NCI-H446 treated with DMSO at 0.1 percent for 48 hours (cell line): ENCODE measurements at regions not wholly inside any gene's neighbourhood (a gene's known extent, or its start where the extent isn't known, plus 50 kb on each side); places are given as distances from the start of the nearest gene placed in this dataset.

Source experiments
- DNase-seq: peaks from one replicate; lab custom pipeline; 2025; lab: John Stamatoyannopoulos, UW

DNA sequence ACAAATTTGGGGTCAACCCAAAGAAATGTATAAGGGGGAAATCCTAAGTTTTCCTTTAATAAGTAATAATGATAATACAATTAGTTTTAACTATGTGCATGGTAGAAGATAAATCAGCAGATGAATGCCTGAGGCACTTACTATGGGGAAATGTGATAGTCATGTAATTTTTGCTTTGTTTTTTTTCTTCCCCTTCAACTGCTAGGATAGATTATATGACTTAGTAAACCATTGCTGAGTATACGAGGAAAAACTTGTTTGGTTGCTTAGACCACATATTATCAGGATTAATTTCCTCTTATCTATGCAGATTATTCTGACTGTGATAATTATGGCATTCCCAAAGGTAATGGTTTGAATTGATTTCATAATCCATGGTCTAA lies 181.1 kb downstream of the TGFB2 start:
- no peak for DNase-seq

GRCh38 chr1:218527737-218528136 lies 182.6 kb downstream of the TGFB2 start:
- no peak for DNase-seq

DNA sequence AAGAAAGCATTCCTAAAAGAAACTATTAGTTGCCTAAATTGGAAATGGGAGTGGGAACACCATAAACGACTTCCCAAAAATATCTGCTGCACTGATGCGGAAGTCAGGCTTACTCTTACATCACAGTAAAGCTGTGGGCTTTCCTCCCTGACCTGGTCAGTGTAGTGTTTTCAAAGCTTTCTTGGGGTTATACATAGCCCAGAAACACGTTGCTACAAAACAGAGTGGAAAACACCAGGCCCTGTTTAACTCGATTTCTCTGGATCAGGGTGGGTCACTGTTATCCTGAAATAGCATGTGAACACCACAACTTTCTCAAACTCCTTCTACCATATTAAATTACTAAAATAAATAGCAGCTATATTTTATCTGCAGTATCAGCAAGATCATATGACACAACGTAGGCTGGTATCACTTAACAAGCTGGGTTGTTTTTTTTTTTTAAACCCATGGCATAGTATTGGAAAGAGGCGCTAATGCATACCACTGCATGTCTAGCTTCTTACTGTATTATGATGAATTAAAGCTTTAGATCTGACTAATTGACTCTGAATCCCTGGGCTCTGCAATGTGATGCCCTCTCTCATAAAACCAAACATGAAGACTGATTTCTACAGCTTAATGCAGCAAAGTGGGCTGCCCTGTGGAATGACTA lies 184.6 kb downstream of the TGFB2 start:
- no peak for DNase-seq

DNA sequence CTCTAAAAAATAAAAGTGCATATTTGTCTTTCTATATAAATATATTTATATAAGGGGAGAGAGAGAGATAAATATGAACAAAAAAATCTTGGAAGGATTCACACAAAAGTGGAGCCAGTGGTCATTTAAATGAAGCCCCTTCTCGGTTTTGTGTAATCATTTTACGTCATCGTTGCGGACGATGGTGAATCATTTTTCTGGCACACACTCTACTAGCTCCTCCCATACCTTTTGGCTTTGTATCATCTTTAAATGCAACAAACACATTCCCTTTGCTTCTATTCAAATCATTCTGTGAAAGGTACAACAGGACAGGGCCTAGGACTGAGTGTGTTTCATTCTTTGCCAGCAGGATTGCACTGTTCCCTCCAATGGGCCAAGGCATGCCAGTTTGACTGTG lies 186.8 kb downstream of the TGFB2 start:
- no peak for DNase-seq

GRCh38 chr1:218536296-218536986 lies 191.3 kb downstream of the TGFB2 start:
- DNase-seq = no peak

- DNase-seq = no peak
These were observed 192.2 kb downstream of the TGFB2 start for GRCh38 chr1:218537122-218537913.

DNA sequence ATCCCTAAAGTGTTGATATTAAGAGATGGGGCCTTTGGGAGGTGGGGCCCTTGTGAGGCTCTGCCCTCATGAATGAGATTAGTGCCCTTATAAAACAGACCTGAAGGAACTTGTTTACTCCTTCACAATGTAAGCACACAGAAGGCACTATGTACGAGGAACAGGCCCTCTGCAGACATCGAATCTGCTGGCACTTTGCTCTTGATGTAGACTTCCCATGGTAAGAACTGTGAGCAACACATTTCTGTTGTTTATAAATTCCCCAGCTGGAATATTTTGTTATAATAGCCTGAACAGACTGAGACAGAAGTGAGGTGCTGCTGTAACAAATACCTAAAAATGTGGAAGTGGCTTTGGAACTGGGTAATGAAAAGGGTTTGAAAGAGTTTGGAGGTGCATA lies 193.2 kb downstream of the TGFB2 start:
- DNase-seq = no peak

DNA sequence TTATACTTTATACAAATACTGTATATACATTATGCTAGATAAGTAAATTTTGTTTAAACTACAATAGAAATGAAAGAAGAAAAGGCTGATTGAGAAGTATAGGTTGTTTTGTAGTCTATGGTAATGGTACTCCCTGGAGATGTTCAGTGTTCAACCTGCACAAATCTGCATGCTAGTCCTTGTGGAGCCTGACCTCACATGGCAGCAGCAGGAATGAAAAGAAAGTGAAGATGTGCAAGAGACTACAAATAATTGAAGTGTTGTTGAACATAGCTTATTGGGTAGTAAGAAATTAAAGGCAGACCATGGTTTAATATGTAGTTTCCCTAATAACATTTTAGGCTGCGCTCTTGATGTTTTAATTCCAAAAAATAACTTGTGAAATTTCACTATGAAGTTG lies 201.2 kb downstream of the TGFB2 start:
- no peak for DNase-seq

DNA sequence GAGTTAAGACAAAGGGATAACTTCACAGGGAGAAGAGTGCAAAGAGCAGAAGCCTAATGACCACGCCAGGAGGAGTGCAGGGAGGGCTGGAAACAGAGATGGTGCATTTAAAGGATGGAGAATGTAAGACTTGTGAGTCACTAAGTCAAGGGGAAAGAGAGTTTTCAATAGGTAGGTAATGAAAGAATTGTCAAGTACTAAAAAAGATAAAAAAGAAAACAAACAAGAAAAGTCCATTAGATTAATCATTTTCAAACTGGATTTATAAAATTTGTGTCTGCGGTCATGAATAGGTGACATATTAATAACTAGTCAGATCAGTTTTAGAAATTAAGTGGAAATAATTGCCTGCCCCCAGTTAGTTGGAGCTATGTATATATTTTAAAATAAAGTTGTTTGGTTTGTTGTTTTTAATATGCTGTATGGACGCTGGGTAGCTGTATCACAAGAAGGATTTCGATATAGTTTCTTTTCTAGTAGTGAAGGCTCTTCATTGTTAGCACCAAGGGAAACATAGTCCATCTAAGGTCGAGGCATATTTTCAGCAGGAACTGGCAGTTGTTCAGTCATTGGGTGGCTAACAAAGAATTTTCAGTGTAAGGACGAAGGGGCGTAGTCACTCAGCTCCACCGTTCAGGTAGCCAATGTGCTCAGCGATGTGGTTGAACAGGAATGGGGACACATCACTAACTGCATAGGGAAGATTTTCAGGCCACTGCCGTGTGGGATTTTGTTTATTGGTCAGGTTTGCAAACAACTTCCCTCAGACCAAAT lies 203.0 kb downstream of the TGFB2 start:
- no peak for DNase-seq

GRCh38 chr1:218548764-218549163 lies 203.6 kb downstream of the TGFB2 start:
- DNase-seq = no peak

- no peak for DNase-seq
These were observed 208.1 kb downstream of the TGFB2 start for GRCh38 chr1:218553197-218553596.

GRCh38 chr1:218556016-218556415 lies 210.9 kb downstream of the TGFB2 start:
- no peak for DNase-seq

DNA sequence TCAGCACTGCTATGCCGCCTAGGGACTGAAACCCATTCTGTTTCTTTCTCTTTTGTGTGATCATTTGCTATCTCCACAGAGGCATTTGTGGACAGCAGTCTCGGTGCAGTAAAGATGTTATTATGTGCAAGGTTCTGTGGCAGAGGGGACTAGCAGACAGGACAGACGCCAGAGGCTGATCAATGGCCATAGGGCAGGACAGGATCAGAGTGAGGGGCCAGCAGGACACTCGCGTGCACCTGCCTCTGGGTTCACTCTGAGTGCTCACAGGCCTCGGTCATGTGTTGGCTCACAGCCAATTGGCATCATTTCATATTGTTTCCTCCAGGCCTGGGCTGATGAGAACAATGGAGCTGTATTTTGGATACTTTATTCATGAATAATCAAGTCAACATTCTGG lies 212.6 kb downstream of the TGFB2 start:
- DNase-seq = no peak

DNA sequence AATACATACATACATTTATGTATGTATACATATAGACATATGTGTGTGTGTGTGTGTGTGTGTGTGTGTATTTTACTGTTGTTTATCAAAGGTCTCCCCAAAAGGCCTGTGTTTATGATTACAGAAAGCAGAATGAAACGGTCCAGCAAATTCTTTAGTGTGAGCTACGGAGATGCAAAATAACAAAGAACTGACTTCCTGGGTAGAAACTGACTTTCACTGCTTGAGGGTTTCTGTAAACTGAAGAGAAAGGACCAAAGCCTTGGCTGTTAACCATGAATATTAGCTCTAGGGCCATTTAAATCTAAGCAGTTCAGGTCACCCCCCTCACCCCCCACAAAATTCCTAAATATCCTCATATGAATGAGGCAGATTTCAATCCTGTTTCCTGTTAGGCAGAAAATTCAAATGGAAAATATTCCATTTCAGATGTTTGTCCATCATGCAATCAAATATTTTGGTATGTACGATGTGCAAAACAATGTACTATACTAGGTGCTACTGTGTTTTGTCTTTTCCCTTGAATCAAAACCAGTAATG lies 213.2 kb downstream of the TGFB2 start:
- no peak for DNase-seq

- DNase-seq = no peak
These were observed 220.2 kb downstream of the TGFB2 start for GRCh38 chr1:218565377-218565776.

GRCh38 chr1:218568962-218569550 lies 223.9 kb downstream of the TGFB2 start:
- no peak for DNase-seq

- DNase-seq = no peak
These were observed 225.3 kb downstream of the TGFB2 start for GRCh38 chr1:218570456-218570855.

DNA sequence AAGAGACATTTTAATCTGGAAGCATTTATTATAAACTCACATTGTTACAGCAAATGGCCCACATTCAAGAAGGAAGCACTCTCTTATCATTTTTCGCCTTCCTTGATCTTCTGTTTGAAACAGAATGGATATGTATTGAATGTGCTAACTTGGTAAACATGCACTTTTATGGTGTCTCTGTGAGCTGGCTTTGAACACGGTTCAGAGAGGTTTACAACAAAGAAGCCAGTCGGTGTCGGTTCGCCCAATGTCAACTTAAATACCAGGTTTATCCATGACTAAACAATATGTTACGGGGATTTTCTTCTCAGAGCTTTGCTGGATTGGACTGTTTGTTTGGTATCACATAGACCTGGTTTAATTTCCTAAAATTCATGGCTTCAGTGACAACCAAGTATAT lies 226.4 kb downstream of the TGFB2 start:
- no peak for DNase-seq

DNA sequence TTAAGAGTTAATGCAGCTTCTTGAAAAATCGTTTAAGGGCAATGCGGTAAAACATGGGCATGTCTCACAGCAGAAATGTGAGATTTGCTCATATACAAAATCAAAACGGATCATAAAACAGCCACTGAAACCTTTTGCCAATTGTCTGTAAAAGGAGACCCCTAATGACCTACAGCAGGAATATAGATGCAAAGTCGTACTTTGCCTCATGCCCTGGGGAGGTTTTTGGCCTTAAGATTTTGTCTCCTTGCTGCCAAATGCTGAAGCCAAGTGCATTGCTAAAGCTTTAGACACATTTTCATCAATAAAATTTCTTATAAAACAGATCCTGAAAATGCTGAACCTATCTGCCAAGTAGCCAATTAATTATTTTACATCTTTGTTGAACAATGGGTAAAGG lies 226.9 kb downstream of the TGFB2 start:
- no peak for DNase-seq

GRCh38 chr1:218573925-218574324 lies 228.8 kb downstream of the TGFB2 start:
- DNase-seq = no peak

- DNase-seq = no peak
These were observed 229.9 kb downstream of the TGFB2 start for GRCh38 chr1:218575079-218575478.

DNA sequence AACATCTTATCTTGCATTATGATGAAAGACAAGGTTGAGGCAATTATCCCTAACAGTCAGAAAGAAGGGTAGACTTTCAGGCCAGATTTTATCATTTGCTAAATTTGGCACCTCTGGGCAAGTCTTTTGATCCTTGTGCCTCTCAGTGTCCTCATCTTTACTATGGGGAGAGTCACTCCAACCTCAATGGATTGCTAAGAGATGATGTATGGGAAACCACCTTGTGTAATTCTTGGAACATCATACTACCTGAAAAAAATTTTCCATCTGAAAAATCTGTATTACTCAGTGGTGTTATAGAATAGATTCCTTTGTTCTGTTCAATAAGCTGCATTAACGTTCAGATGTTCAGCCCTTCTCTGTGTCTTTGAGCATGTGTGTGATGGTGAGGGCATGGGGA lies 230.7 kb downstream of the TGFB2 start:
- no peak for DNase-seq
